ENCODE measurements at regions not wholly inside any gene's neighbourhood (a gene's known extent, or its start where the extent isn't known, plus 50 kb on each side); places are given as distances from the start of the nearest gene placed in this dataset.

GRCh38 chr10:33103863-33104379, 145.9 kb upstream of the ITGB1 start:
- DNase-seq (ENCODE audit: extremely low spot score in 2 of 2): no peak
- no peaks in the 10 kb centered on the region for H3K4me1 ChIP-seq
- no peaks in the 10 kb centered on the region for H3K27me3 ChIP-seq
- no peak overlapping the region for H3K4me3 ChIP-seq
- TF ChIP-seq POLR2AphosphoS5 (IDR thresholded peaks at IDR 0.05; ENCODE audit: insufficient read depth in 1 of 2, low read depth in 1 of 2) (no peak), CTCF (IDR thresholded peaks at IDR 0.05) (no peak), POLR2A (IDR thresholded peaks at IDR 0.05) (no peak)
- intact Hi-C loops (cut with DNase I): no loop called here
- no peaks in the 10 kb centered on the region for H3K36me3 ChIP-seq
- H3K9me3 ChIP-seq: no peaks in the 10 kb centered on the region
- H3K27ac ChIP-seq: no peak overlapping the region

- H3K4me1 ChIP-seq: no peaks in the 10 kb centered on the region
- DNase-seq (ENCODE audit: extremely low spot score in 2 of 2): no peak
- H3K27ac ChIP-seq: no peak overlapping the region
- H3K27me3 ChIP-seq: no peaks in the 10 kb centered on the region
- TF ChIP-seq POLR2A (IDR thresholded peaks at IDR 0.05) (no peak), CTCF (IDR thresholded peaks at IDR 0.05) (no peak), POLR2AphosphoS5 (IDR thresholded peaks at IDR 0.05; ENCODE audit: insufficient read depth in 1 of 2, low read depth in 1 of 2) (no peak)
- H3K4me3 ChIP-seq: no peak overlapping the region
- intact Hi-C loops (cut with DNase I): no loop called here
- no peaks in the 10 kb centered on the region for H3K9me3 ChIP-seq
- H3K36me3 ChIP-seq: no peaks in the 10 kb centered on the region
Measured at GRCh38 chr10:33102071-33102470, 144.0 kb upstream of the ITGB1 start.

GRCh38 chr10:33101392-33101787, 143.4 kb upstream of the ITGB1 start:
- Histone ChIP-seq H3K27me3 (no peaks in the 10 kb centered on the region), H3K36me3 (no peaks in the 10 kb centered on the region), H3K9me3 (no peaks in the 10 kb centered on the region), H3K27ac (no peak overlapping the region), H3K4me1 (no peaks in the 10 kb centered on the region), H3K4me3 (no peak overlapping the region)
- no peak for DNase-seq (ENCODE audit: extremely low spot score in 2 of 2)
- intact Hi-C loops (cut with DNase I): no loop called here
- TF ChIP-seq POLR2AphosphoS5 (IDR thresholded peaks at IDR 0.05; ENCODE audit: insufficient read depth in 1 of 2, low read depth in 1 of 2) (no peak), POLR2A (IDR thresholded peaks at IDR 0.05) (no peak), CTCF (IDR thresholded peaks at IDR 0.05) (no peak)

GRCh38 chr10:33100781-33101391, 142.9 kb upstream of the ITGB1 start:
- TF ChIP-seq POLR2AphosphoS5 (IDR thresholded peaks at IDR 0.05; ENCODE audit: insufficient read depth in 1 of 2, low read depth in 1 of 2) (no peak), POLR2A (IDR thresholded peaks at IDR 0.05) (no peak), CTCF (IDR thresholded peaks at IDR 0.05) (no peak)
- Histone ChIP-seq H3K9me3 (no peaks in the 10 kb centered on the region), H3K36me3 (no peaks in the 10 kb centered on the region), H3K27me3 (no peaks in the 10 kb centered on the region), H3K27ac (no peak overlapping the region), H3K4me1 (no peaks in the 10 kb centered on the region), H3K4me3 (no peak overlapping the region)
- no peak for DNase-seq (ENCODE audit: extremely low spot score in 2 of 2)
- intact Hi-C loops (cut with DNase I): no loop called here

- no peak for DNase-seq (ENCODE audit: extremely low spot score in 2 of 2)
- TF ChIP-seq CTCF (IDR thresholded peaks at IDR 0.05) (no peak), POLR2A (IDR thresholded peaks at IDR 0.05) (no peak), POLR2AphosphoS5 (IDR thresholded peaks at IDR 0.05; ENCODE audit: insufficient read depth in 1 of 2, low read depth in 1 of 2) (no peak)
- H3K27ac ChIP-seq: no peak overlapping the region
- H3K27me3 ChIP-seq: no peaks in the 10 kb centered on the region
- no peak overlapping the region for H3K4me3 ChIP-seq
- H3K36me3 ChIP-seq: no peaks in the 10 kb centered on the region
- no peaks in the 10 kb centered on the region for H3K4me1 ChIP-seq
- H3K9me3 ChIP-seq: no peaks in the 10 kb centered on the region
- intact Hi-C loops (cut with DNase I): no loop called here
Measured at GRCh38 chr10:33099748-33100147, 141.7 kb upstream of the ITGB1 start.

All from vagina (tissue), 2 donors.